ENCODE measurements at regions not wholly inside any gene's neighbourhood (a gene's known extent, or its start where the extent isn't known, plus 50 kb on each side); places are given as distances from the start of the nearest gene placed in this dataset.

DNA sequence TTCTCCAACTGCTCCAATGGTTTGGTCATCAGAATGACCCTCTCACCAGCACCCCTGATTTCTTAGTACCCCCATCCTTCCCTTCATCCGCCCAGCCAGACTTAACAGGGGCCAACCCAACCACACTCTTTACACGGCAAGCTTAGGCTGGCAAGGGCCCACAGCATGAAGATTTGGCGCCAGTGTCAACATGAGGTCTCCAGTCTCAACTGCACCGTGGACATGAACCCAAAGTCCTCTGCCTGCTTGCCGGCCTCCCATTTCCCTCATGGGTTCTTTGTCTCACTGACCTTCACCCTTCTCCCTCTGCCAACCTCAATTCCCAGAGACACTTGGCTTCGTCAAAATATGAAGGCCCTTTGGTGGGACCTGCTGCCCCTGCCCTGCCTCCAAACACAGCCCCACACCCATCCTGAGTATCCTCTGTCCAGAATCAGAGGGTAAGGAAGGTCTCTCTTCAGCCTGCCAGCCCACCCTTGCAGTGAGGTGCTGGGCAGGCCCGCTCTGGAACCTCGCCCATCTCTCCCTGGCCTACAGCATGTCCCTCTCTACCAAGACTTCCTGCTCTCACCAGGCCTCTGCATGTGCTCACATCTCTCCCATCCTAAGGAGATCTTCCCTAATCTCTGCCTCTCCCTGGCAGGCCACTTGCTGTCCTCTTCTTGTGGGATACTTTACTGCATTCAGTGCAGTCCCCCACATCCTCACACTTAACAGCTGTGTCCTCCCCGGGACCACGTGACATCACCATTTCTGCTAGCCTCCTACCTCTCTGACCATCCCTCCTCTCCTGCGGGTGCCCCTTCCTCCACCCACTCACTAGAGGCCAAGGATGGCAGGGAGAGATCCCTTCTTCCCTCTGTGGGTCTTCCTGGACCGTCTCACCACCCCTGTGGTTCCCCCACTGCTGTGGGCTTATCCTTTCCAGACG lies 91.7 kb upstream of the ZMIZ1 start:
- no peak for DNase-seq

DNA sequence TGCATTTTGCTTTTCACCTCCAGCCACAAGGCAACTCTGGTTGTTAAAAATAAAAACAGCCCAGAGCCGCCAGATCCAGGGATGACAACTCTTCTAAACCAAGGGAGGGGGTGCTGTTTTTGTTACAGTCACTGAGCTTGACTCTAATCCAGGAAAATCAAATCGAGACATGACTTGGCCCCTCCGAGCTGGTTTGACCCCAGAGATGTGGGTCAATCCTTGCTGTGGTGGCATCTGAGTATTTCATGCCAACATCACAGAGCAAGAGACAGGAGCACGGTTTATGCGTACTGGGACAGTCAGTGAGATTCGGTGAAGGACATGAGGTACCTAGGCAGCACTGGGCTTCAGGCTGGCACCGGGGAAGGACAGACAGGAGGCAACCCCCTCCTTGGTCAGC lies 88.8 kb upstream of the ZMIZ1 start:
- DNase-seq: no peak

DNA sequence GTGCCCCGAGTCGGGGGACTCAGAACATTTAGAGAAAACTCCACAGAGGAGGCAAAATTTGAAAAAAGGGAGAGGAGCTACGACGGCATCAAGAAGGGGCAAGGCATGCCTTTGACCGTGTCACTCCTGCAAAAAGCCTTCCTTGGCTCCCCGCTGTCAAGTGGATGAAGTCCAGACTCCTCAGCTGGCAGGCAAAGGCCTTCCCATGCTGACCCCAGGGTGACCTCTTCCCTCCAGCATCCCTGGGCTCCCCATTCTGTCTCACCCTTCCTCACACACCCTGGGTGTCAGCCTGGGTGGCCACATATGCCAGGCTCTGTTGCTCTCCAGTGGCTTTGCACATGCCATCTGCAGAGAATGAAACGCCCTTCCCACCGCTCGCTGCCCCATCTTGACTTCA lies 88.4 kb upstream of the ZMIZ1 start:
- no peak for DNase-seq

GRCh38 chr10:78980815-78981214 lies 88.0 kb upstream of the ZMIZ1 start:
- DNase-seq: no peak

DNA sequence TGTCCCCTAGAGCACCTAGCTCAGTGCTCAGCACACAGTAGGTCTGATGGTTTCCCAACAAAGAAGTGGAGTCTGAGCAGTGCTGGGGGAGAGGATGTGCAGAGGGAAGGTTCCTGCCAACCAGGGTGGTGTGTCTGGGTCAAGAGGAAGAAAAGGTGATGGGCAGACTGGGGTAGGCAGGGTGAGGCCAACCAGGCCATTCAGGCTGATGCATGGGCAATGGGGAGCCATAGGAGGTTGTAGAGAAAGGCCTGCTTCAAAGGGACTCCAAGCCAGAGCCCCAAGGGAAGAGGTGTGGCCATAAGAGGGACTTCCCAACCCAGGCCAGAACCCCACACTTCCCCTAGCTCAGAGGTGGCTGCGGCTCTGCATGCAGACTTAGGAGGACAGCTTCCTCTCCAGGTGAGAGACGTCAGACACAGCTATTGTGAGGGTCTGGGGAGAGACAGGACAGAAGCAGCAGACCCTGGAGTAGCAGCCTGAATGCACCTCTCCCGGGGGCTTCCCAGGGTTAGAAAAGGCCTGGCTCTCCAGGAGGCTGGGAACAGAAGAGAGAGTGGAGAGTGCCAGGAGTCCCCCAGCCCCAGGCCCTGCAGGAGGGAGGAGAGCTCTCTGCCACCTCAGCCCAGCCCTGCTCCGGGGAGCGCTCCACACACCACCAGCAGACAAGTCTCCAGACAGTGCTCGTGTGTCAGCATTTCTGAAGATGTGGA lies 87.4 kb upstream of the ZMIZ1 start:
- DNase-seq: no peak

- no peak for DNase-seq
Measured at GRCh38 chr10:78981970-78982281, 86.8 kb upstream of the ZMIZ1 start.

DNA sequence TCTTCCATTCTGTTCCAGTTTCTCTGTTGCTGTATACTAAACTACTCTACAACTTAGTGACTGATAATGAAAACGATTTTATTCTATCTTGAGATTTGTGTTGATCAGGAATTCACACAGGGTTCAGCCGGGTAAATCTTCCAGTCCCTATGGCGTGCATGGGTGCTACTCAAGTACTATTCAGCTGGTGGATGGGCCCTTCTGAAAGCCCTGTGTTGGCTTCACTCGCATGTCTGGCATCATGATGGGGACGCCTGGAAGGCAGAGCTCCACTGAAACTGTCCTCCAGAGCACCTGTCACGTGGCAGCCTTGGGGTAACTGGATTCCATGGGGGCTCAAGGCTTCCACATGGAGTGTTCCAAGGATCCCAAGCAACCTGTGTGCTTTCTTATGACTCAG lies 86.0 kb upstream of the ZMIZ1 start:
- DNase-seq: no peak

- no peak for DNase-seq
Measured at GRCh38 chr10:78983608-78984007, 85.2 kb upstream of the ZMIZ1 start.

DNA sequence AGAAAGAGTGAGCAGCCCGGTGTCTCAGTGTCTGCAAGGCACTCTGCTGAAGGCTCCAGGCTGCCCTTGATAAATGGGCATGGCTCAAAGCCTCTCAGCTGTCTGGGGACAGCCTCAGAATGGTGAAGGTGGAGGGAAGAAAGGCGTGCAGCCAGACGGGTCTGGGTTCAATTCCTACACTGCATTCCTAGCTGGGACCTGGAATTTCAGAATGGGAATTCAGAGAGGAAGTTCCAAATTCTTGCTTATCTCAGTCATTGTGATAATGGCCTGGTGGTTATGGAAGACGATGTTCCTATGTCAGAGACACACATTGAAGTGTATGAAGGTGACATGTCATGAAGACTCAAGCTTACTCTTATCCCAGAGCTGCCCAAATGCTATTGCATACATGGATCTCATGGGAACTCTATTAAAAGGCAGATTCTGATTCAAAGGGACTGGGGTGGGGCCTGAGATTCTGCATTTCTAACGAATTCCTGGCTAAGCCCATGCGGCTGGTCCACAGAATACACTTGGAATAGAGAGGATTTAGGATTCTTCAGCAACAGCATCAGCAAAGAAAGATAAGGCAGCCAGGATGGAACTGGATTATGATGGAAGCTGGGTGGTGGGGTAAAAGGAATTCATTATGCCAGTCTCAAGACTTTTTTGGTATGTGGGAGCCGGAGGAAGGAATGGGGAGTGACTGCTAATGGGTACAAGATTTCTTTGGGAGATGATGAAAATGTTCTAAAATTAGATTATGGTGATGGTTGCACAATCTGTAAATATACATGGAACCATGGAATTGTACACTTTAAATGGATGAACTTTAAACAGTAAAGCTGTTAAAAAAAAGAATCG lies 82.6 kb upstream of the ZMIZ1 start:
- no peak for DNase-seq

GRCh38 chr10:78991187-78991586 lies 77.6 kb upstream of the ZMIZ1 start:
- DNase-seq: peak; percentile 15

DNA sequence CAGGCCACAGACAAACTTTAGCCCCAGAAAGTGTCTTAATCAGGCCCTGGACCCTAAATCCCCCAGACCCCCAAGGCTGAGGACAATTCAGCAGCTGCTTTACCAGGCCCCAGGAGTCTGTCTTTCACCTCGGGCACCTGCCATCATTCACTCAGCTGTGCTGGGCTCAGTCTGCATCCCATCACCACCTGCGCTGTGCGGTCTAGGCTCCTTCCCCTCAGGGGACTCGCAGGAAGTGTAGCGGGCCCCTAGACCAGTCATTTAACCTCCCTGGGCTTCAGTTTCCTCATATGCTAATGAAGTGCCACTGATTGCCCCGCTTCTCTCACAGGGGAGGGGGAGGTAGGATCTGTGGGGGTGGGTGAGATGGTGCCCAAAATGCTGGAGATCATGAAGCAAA lies 76.4 kb upstream of the ZMIZ1 start:
- DNase-seq: no peak

DNA sequence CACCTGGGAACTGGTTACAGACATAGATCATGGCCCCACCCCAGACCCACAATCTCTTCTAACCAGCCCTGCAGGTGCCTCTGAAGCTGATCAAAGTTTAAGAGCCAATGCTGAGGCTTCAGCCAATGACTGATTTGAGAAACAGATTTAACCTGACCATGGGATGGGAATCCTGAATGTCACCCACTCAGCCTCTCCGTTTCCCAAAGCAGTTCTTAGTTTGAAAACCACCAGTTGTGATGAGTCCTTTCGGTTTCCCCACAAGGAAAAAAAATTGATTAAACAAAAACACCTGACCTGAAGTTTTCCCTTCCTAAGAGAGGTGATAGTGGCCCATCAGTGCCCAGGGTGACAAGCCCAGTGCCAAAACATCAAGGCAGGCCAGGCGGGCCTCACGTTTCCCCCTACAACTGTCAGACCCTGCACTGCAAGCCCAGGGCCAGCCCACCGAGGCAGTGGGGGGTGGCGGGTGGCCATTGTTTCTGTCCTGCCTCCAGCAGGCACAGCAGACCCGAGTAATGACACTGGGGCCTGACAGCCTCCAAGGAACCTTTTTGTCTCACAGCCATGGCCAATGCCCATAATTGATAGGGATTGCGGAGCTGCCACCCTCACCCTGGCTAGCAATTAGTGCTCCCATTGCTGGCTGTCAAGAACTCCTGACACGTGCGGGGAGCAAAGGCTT lies 75.4 kb upstream of the ZMIZ1 start:
- no peak for DNase-seq

GRCh38 chr10:78995987-78996791 lies 72.6 kb upstream of the ZMIZ1 start:
- DNase-seq: no peak

- no peak for DNase-seq
Measured at GRCh38 chr10:78996792-78997129, 72.0 kb upstream of the ZMIZ1 start.

DNA sequence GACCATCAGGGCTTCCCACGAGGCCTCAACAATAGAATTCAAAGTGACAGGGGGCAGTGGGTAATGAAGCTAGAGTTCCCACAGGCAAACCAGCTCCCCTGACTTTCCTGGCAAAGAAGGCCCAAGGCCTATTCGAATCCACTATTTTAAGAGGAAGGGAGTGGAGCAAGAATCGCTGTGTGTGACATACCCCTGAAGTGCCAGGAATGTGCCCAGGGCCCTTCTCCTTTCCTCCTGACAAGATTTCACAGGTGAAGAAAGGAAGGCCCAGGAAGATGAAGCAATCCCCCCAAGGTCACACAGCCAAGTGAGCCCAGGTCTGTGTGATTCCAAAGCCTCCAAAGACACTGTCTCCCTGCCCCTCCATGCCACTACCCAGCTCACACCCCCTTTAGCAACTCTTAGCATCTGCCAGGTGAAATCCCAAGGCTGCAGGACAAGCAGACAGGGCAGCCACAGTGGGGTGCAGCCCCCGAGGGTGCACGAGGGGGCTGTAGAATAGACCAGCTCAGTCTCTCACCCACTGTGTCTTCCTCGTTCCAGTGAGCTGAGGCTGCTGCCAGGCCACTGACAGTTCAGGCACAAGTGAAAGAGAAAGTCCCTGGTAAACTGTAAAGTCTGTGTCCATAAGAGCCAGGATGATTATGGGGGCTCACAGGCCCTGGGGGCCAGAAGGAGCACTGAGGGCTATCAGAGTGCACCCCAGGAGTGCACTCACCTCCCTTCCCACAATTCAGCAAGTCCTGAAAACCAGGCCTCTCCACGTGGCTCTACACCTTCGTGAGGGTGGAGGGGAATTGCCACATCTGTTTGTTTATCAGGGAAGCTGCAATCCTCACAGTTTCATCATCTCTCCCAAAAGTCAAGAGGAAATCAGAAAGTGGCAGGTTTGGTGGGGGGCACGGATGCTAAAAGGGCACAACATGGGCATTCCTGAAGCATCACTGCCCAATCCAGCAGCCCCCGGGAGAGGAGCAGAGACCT lies 70.8 kb upstream of the ZMIZ1 start:
- no peak for DNase-seq

- no peak for DNase-seq
Measured at GRCh38 chr10:79001082-79001885, 67.5 kb upstream of the ZMIZ1 start.

- no peak for DNase-seq
Measured at GRCh38 chr10:79002336-79002735, 66.4 kb upstream of the ZMIZ1 start.

GRCh38 chr10:79003183-79004100 lies 65.3 kb upstream of the ZMIZ1 start:
- no peak for DNase-seq

DNA sequence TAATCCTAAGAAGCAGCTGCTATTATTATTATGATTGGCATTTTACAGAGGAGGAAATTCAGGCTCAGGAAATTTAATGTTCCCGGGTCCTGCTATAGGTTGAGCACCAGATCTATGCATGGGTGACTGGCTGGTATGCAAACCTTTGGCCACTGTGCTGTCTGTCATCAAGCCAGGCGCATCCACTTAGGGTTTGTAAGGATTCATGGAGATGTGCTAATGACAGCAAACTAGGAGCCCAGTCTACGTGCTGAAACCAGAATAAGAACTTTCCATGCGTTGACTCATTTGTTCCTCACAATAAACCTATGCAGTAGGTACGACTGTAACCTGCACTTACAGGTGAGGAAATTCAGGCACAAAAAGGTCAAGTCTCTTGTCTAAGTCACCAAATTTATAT lies 64.5 kb upstream of the ZMIZ1 start:
- DNase-seq: no peak
